SK-N-SH treated with all-trans-retinoic acid at 6 μM for 48 hours (cell line): ENCODE measurements at regions not wholly inside any gene's neighbourhood (a gene's known extent, or its start where the extent isn't known, plus 50 kb on each side); places are given as distances from the start of the nearest gene placed in this dataset.

Experiments
- BACH2 ChIP-seq: fragments of 250-450 bp; sonication (Bioruptor Pico); IDR thresholded peaks from 2 replicates; pipeline ENCODE4 v1.9.0; 2021; ENCODE audit warnings: mild to moderate bottlenecking, borderline replicate concordance
- CREB5 ChIP-seq: fragments of 250-450 bp; sonication (Bioruptor Pico); IDR thresholded peaks from 2 replicates; pipeline ENCODE4 v1.5.1; 2020; ENCODE audit warnings: low read depth, mild to moderate bottlenecking, moderate library complexity
- CSRNP3 ChIP-seq: fragments of 250-450 bp; sonication (Bioruptor Pico); IDR thresholded peaks from 2 replicates; pipeline ENCODE4 v1.5.1; 2021; ENCODE audit warnings: mild to moderate bottlenecking, moderate library complexity
- GLIS3 ChIP-seq: fragments of 250-450 bp; sonication (Bioruptor Pico); IDR thresholded peaks from 2 replicates; pipeline ENCODE4 v1.5.0; 2020; ENCODE audit warnings: mild to moderate bottlenecking, moderate library complexity
- POU6F1 ChIP-seq: fragments of 250-450 bp; sonication (Bioruptor Pico); IDR thresholded peaks from 2 replicates; pipeline ENCODE4 v1.8.0; 2021; ENCODE audit warnings: low read depth, mild to moderate bottlenecking, moderate library complexity, borderline replicate concordance
- PPARA ChIP-seq: fragments of 250-450 bp; sonication (Bioruptor Pico); IDR thresholded peaks from 2 replicates; pipeline ENCODE4 v1.5.0; 2020; ENCODE audit warnings: mild to moderate bottlenecking, borderline replicate concordance
- RARB ChIP-seq: fragments of 250-450 bp; sonication (Bioruptor Pico); IDR thresholded peaks from 2 replicates; pipeline ENCODE4 v1.8.0; 2021; ENCODE audit warnings: mild to moderate bottlenecking, moderate library complexity
- TF ChIP-seq, protein P1 (sequence below): fragments of 250-450 bp; sonication (Bioruptor Pico); IDR thresholded peaks from 2 replicates; pipeline ENCODE4 v1.8.0; 2020; ENCODE audit warnings: mild to moderate bottlenecking, moderate library complexity, borderline replicate concordance

GRCh38 chr6:147095316-147095715 is 108.9 kb upstream of the STXBP5 start:
- no peak for TF ChIP-seq RARB (CRISPR knock-in tag)
- TF ChIP-seq CREB5 (CRISPR knock-in tag) = no peak
- no peak for TF ChIP-seq BACH2 (CRISPR knock-in tag)
- TF ChIP-seq CSRNP3 (CRISPR knock-in tag) = no peak
- TF ChIP-seq, protein P1, sequence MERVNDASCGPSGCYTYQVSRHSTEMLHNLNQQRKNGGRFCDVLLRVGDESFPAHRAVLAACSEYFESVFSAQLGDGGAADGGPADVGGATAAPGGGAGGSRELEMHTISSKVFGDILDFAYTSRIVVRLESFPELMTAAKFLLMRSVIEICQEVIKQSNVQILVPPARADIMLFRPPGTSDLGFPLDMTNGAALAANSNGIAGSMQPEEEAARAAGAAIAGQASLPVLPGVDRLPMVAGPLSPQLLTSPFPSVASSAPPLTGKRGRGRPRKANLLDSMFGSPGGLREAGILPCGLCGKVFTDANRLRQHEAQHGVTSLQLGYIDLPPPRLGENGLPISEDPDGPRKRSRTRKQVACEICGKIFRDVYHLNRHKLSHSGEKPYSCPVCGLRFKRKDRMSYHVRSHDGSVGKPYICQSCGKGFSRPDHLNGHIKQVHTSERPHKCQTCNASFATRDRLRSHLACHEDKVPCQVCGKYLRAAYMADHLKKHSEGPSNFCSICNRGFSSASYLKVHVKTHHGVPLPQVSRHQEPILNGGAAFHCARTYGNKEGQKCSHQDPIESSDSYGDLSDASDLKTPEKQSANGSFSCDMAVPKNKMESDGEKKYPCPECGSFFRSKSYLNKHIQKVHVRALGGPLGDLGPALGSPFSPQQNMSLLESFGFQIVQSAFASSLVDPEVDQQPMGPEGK (CRISPR knock-in tag) = no peak
- TF ChIP-seq PPARA (CRISPR knock-in tag) = no peak
- no peak for TF ChIP-seq POU6F1 (CRISPR knock-in tag)
- no peak for TF ChIP-seq GLIS3
